Adrenal gland (tissue), 5 donors: ENCODE measurements at regions not wholly inside any gene's neighbourhood (a gene's known extent, or its start where the extent isn't known, plus 50 kb on each side); places are given as distances from the start of the nearest gene placed in this dataset.

ENCODE experiments used
- CTCF ChIP-seq, 6 experiments: fragments of 450-650 bp in 4 of 6; fragments of 200-600 bp in 2 of 6; sonication (generic) in 1 of 6; IDR thresholded peaks; 1 replicate in 5 of 6; 2 replicates in 1 of 6; pipeline versions ENCODE4 v1.5.1 to v1.8.0; 2016 to 2021; ENCODE audit warnings: antibody characterized with exemption in 6 of 6, mild to moderate bottlenecking in 2 of 6, moderate library complexity in 1 of 6
- POLR2A ChIP-seq, 2 donors: fragments of 450-650 bp; IDR thresholded peaks; one replicate each; pipeline ENCODE4 v1.6.1; 2017; ENCODE audit warnings: antibody characterized with exemption in 2 of 2, mild to moderate bottlenecking in 2 of 2, moderate library complexity in 1 of 2
- donor health status: DM: no; HTN: no; CAD: no.

GRCh38 chr4:8674311-8674885 lies 81.8 kb downstream of the CPZ start:
- TF ChIP-seq CTCF (IDR thresholded peaks at IDR 0.05) (no peak), POLR2A (IDR thresholded peaks at IDR 0.05) (no peak)
